Testis (tissue), 2 donors: ENCODE measurements at regions not wholly inside any gene's neighbourhood (a gene's known extent, or its start where the extent isn't known, plus 50 kb on each side); places are given as distances from the start of the nearest gene placed in this dataset.
A peak's percentile ranks its signal among the peaks of the same experiment; 100 is the strongest.
"Not testable (repeated sequence)": the region's sequence is repeated elsewhere in the genome, so short reads cannot be mapped to it uniquely, and the experiment has no call there.

Experiments used
- DNase-seq: peaks from one replicate; pipeline ENCODE4 v3.0.0-alpha.2; 2019
- H3K27ac ChIP-seq, 2 donors: fragments of 200-600 bp; sonication (generic); one replicate each; pipeline ENCODE4 v1.5.1; 2019
- H3K27me3 ChIP-seq: fragments of 200-600 bp; sonication (generic); one replicate; pipeline ENCODE4 v1.5.1; 2019
- H3K36me3 ChIP-seq: fragments of 200-600 bp; sonication (generic); one replicate; pipeline ENCODE4 v1.5.1; 2017; ENCODE audit warnings: low read depth; ENCODE audit errors: missing control alignments
- H3K4me1 ChIP-seq: fragments of 200-600 bp; sonication (generic); one replicate; pipeline ENCODE4 v1.5.1; 2019
- H3K4me3 ChIP-seq, 2 donors: fragments of 200-600 bp; sonication (generic); one replicate each; pipeline ENCODE4 v1.5.1; 2017 to 2019
- H3K9me3 ChIP-seq: fragments of 200-600 bp; sonication (generic); one replicate; pipeline ENCODE4 v1.5.1; 2017
- CTCF ChIP-seq, 3 experiments: fragments of 450-650 bp in 2 of 3; fragments of 200-600 bp in 1 of 3; sonication (generic) in 1 of 3; IDR thresholded peaks; one replicate each; pipeline ENCODE4 v1.5.1; 2016 to 2019; ENCODE audit warnings: antibody characterized with exemption in 3 of 3, mild to moderate bottlenecking in 2 of 3, moderate library complexity in 1 of 3
- POLR2A ChIP-seq: fragments of 450-650 bp; IDR thresholded peaks from one replicate; pipeline ENCODE4 v1.6.1; 2017; ENCODE audit warnings: antibody characterized with exemption, mild to moderate bottlenecking, moderate library complexity
- WGBS, 2 donors: methylation state at CpG; one replicate each; pipeline ENCODE4 v1.1.5; 2018; 5-methylcytosine and 5-hydroxymethylcytosine counted together
- intact Hi-C: fragments of 100-400 bp; cut with DNase I; formaldehyde crosslinking; loops from one replicate; pipeline ENCODE4 v1.15.1; 2023; ENCODE audit warnings: low total_unique reads

DNA sequence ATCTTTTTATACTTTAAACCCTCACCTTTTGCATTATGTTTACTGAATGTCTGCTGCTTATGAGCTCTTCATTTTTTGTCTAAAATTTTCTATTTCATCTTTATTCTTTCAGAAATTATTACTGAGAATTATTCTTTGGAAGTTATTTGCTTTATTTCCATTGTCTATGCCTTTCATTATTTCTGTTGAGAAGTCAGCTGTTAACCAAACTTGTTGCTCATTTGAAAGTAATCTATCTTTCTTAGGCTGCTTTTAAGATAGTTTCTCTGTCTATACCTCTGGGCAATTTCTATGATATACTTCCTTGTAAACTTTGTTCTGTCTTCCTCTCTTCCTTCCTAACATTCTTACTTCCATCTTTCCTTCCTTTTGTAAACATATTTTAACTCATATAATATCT lies 1165.9 kb upstream of the CELF2 start:
- Histone ChIP-seq H3K27me3 (no peaks in the 10 kb centered on the region), H3K27ac (no peak overlapping the region), H3K4me3 (no peak overlapping the region), H3K4me1 (no peaks in the 10 kb centered on the region), H3K36me3 (no peaks in the 10 kb centered on the region), H3K9me3 (no peaks in the 10 kb centered on the region)
- no peak for DNase-seq
- TF ChIP-seq CTCF (IDR thresholded peaks at IDR 0.05) (no peak), POLR2A (no peak)
- intact Hi-C loops: no loop called here

DNA sequence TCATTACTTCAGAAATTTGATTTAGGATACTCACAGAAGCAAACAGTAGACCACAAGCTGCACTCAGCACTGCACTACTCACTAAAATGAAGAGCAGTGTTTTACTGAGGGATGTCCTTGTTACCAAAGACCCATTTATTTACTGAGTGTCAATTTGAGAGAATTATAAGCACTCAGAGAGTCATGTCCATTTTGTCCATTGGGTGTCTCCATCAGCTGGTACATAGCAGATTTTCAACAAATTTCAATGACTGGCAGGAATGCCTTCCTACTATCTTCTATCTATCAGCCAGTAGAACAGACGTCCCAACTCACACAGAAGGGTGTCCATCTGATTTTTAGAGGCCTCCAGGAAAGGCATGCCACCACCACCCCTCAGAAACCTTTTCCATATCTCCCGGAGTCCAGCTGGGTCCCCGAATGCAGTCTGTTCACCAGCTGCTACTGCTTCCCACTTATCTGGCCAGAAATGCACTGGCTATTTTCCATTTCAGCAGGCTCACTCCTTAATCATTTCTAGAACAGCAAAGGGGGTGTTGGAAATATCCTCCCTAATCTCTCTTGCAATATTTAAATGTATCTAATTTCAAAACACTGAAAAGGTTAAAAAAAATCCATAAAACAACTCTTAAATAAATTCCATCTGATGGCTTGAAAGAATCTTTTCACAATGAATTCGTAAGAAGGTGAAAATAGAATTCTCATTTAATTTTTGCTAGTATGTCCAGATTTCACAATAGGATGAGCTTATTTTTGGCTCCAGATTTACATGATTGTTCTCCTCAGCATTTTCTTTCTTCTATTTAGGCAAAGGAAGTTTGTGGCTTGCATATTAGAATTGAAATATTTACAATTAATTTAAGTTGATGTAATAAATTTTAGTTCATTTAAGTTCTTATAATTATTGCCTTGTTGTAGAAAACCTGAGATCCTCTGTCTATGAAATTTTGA lies 1164.0 kb upstream of the CELF2 start:
- no peaks in the 10 kb centered on the region for H3K4me1 ChIP-seq
- H3K36me3 ChIP-seq: no peaks in the 10 kb centered on the region
- 33 to 57% methylated on average over 4 of the region's 4 CpGs for WGBS, 2 donors
- no peaks in the 10 kb centered on the region for H3K27me3 ChIP-seq
- no peak overlapping the region for H3K27ac ChIP-seq
- intact Hi-C loops: no loop called here
- peak; percentile 19 for DNase-seq
- TF ChIP-seq POLR2A (no peak), CTCF (IDR thresholded peaks at IDR 0.05) (no peak)
- no peak overlapping the region for H3K4me3 ChIP-seq
- H3K9me3 ChIP-seq: no peaks in the 10 kb centered on the region

DNA sequence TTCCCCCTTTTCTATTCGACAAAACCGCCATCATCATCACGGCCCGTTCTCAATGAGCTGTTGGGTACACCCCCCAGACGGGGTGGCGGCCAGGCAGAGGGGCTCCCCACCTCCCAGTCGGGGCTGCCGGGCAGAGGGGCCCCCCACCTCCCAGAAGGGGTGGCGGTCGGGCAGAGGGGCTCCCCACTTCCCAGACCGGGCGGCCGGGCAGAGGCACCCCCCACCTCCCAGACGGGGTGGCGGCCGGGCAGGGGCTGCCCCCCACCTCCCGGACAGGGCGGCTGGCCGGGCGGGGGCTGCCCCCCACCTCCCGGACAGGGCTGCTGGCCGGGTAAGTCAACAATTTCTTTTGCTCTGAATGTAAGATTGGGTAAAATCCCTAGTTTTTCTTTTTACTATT lies 1162.2 kb upstream of the CELF2 start:
- H3K9me3 ChIP-seq, H3K27ac ChIP-seq, H3K4me3 ChIP-seq, H3K36me3 ChIP-seq, H3K4me1 ChIP-seq, DNase-seq, H3K27me3 ChIP-seq, intact Hi-C loops: not testable (repeated sequence)
- WGBS, 2 donors: 76 to 77% methylated on average over 15 to 22 of the region's 22 CpGs

- intact Hi-C loops: no loop called here
- Histone ChIP-seq H3K9me3 (no peaks in the 10 kb centered on the region), H3K27ac (no peak overlapping the region), H3K27me3 (no peaks in the 10 kb centered on the region), H3K4me3 (no peak overlapping the region), H3K4me1 (no peaks in the 10 kb centered on the region), H3K36me3 (no peaks in the 10 kb centered on the region)
- TF ChIP-seq POLR2A (no peak), CTCF (IDR thresholded peaks at IDR 0.05) (no peak)
- DNase-seq: no peak
Observed at GRCh38 chr10:9858816-9859215, 1158.9 kb upstream of the CELF2 start.

DNA sequence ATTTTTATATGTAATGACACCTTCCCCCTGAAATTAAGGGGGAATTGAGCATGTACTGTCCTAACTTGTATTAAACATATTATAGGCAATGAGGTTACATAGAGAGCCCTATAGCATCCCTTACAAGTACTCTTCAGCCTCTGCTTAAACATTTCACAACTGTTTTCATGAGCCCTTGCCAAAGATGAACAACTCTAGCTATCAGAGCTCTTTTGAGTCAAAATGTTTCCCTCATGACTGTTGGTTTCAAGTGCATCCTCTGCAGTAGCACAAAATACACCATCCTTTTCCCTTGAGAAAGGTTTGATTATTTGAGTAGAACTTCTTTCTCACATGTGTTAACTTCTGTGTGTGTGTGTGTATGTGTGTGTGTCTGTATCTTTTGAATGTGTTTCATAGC lies 1157.6 kb upstream of the CELF2 start:
- intact Hi-C loops: no loop called here
- no peak for DNase-seq
- Histone ChIP-seq H3K36me3 (no peaks in the 10 kb centered on the region), H3K4me1 (no peaks in the 10 kb centered on the region), H3K27me3 (no peaks in the 10 kb centered on the region), H3K9me3 (no peaks in the 10 kb centered on the region), H3K4me3 (no peak overlapping the region), H3K27ac (no peak overlapping the region)
- TF ChIP-seq POLR2A (no peak), CTCF (IDR thresholded peaks at IDR 0.05) (no peak)
